ENCODE measurements at regions not wholly inside any gene's neighbourhood (a gene's known extent, or its start where the extent isn't known, plus 50 kb on each side); places are given as distances from the start of the nearest gene placed in this dataset.

DNA sequence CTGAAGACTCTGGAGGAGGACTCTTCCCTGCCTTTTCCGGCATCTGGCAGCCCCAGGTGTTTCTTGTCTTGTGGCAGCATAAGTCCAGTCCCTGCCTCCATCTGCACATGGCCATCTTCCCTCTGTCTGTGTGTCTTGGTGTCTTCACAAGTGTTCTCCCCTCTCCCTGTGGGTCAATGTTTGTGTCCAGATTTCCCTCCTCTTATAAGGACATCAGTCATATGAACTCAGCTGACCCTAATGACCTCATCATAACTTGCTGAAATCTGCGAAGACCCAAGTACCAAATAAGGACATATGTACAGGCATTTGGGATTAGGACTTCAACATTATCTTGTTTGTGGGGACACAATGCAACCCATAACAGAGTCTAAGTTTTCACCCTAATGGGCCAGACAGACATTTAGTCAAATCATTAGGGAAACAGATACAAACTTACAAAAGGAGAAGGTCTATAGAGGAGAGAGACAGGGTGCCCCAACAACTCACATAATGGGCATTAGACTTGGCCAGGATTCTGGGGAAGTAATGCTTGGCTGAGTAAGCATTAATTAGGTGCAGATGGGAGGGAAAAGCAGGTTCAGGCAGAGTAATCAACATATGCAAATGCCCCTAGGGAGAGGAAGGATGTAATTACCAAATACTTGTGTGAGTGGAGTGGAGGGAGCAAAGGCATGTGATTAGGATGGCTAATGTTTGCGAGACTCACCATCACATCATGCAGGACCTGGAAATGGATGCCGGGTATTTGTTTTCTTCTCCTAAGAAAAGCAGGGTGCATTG, 372.8 kb upstream of the TBL1XR1 start:
- TF ChIP-seq POLR2AphosphoS5 (IDR thresholded peaks at IDR 0.05; ENCODE audit: low read depth, low read length) (no peak), TAF1 (IDR thresholded peaks at IDR 0.05; ENCODE audit: borderline replicate concordance, low read depth, low read length) (no peak)
